HG02870 (cell line): ENCODE measurements at regions not wholly inside any gene's neighbourhood (a gene's known extent, or its start where the extent isn't known, plus 50 kb on each side); places are given as distances from the start of the nearest gene placed in this dataset.
"Not testable (repeated sequence)": the region's sequence is repeated elsewhere in the genome, so short reads cannot be mapped to it uniquely, and the experiment has no call there.

Source experiments
- ATAC-seq: cut with Tn5 transposase; IDR thresholded peaks from one replicate; pipeline ENCODE4 v1.9.1; 2021; ENCODE audit warnings: mild to moderate bottlenecking, moderate library complexity; ENCODE audit not compliant: unreplicated experiment

GRCh38 chr1:38672692-38673091 is 186.9 kb downstream of the RRAGC start:
- no peak for ATAC-seq

GRCh38 chr1:38671221-38671620 is 188.4 kb downstream of the RRAGC start:
- ATAC-seq: no peak

- no peak for ATAC-seq
Observed at GRCh38 chr1:38670544-38671122, 188.9 kb downstream of the RRAGC start.

- no peak for ATAC-seq
Observed at GRCh38 chr1:38667626-38668025, 191.9 kb downstream of the RRAGC start.

GRCh38 chr1:38662126-38662525 is 197.4 kb downstream of the RRAGC start:
- no peak for ATAC-seq

- ATAC-seq: no peak
Observed at GRCh38 chr1:38658883-38659282, 200.7 kb downstream of the RRAGC start.

- ATAC-seq: no peak
Observed at GRCh38 chr1:38657873-38658272, 201.7 kb downstream of the RRAGC start.

GRCh38 chr1:38657207-38657840 is 202.2 kb downstream of the RRAGC start:
- ATAC-seq: no peak

- ATAC-seq: no peak
Observed at GRCh38 chr1:38656726-38657125, 202.8 kb downstream of the RRAGC start.

GRCh38 chr1:38652217-38652616 is 207.4 kb downstream of the RRAGC start:
- ATAC-seq: no peak

GRCh38 chr1:38651669-38652068 is 207.9 kb downstream of the RRAGC start:
- ATAC-seq: no peak

- ATAC-seq: no peak
Observed at GRCh38 chr1:38648417-38648816, 211.2 kb downstream of the RRAGC start.

- not testable (repeated sequence) for ATAC-seq
Observed at GRCh38 chr1:38647341-38647740, 212.2 kb downstream of the RRAGC start.

GRCh38 chr1:38644092-38644491 is 215.5 kb downstream of the RRAGC start:
- no peak for ATAC-seq

- no peak for ATAC-seq
Observed at GRCh38 chr1:38641661-38642060, 217.9 kb downstream of the RRAGC start.

- no peak for ATAC-seq
Observed at GRCh38 chr1:38640371-38640770, 219.2 kb downstream of the RRAGC start.

- ATAC-seq: no peak
Observed at GRCh38 chr1:38628241-38628640, 231.3 kb downstream of the RRAGC start.

GRCh38 chr1:38625939-38626338 is 233.6 kb downstream of the RRAGC start:
- ATAC-seq: no peak

GRCh38 chr1:38624336-38625039 is 235.1 kb downstream of the RRAGC start:
- no peak for ATAC-seq

- ATAC-seq: no peak
Observed at GRCh38 chr1:38623529-38623928, 236.0 kb downstream of the RRAGC start.

GRCh38 chr1:38622197-38622596 is 237.4 kb downstream of the RRAGC start:
- no peak for ATAC-seq

- ATAC-seq: no peak
Observed at GRCh38 chr1:38616846-38617245, 242.7 kb downstream of the RRAGC start.
